ENCODE measurements at regions not wholly inside any gene's neighbourhood (a gene's known extent, or its start where the extent isn't known, plus 50 kb on each side); places are given as distances from the start of the nearest gene placed in this dataset.
"Not testable (repeated sequence)": the region's sequence is repeated elsewhere in the genome, so short reads cannot be mapped to it uniquely, and the experiment has no call there.

DNA sequence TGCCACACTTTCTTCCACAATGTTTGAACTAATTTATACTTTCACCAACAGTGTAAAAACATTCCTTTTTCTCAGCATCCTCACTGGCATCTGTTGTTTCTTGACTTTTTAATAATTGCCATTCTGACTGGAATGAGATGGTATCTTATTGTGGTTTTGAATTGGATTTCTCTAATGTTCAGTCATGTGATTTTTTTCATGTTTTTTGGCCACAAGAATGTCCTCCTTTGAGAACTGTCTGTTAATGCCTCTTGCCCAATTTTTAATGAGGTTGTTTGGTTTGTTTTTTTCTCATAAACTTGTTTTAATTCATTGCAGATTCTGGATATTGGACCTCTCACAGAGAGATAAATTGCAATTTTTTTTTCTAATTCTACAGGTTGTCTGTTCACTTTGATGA is 1195.2 kb downstream of the TECRL start:
- no peaks in the 10 kb centered on the region for H3K36me3 ChIP-seq
- H3K4me3 ChIP-seq, result no peak overlapping the region
- no peak for DNase-seq
- no peak overlapping the region for H3K27ac ChIP-seq
- TF ChIP-seq, protein P1, sequence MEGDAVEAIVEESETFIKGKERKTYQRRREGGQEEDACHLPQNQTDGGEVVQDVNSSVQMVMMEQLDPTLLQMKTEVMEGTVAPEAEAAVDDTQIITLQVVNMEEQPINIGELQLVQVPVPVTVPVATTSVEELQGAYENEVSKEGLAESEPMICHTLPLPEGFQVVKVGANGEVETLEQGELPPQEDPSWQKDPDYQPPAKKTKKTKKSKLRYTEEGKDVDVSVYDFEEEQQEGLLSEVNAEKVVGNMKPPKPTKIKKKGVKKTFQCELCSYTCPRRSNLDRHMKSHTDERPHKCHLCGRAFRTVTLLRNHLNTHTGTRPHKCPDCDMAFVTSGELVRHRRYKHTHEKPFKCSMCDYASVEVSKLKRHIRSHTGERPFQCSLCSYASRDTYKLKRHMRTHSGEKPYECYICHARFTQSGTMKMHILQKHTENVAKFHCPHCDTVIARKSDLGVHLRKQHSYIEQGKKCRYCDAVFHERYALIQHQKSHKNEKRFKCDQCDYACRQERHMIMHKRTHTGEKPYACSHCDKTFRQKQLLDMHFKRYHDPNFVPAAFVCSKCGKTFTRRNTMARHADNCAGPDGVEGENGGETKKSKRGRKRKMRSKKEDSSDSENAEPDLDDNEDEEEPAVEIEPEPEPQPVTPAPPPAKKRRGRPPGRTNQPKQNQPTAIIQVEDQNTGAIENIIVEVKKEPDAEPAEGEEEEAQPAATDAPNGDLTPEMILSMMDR (IDR thresholded peaks at IDR 0.05), result no peak
- no peak for TF ChIP-seq POLR2A (IDR thresholded peaks at IDR 0.05)
- no peaks in the 10 kb centered on the region for H3K4me1 ChIP-seq
- no peaks in the 10 kb centered on the region for H3K27me3 ChIP-seq
- intact Hi-C loops (cut with DNase I), result no loop called here
- no peaks in the 10 kb centered on the region for H3K9me3 ChIP-seq

- Histone ChIP-seq H3K4me3 (no peak overlapping the region), H3K4me1 (no peaks in the 10 kb centered on the region), H3K36me3 (no peaks in the 10 kb centered on the region), H3K9me3 (no peaks in the 10 kb centered on the region), H3K27ac (no peak overlapping the region), H3K27me3 (no peaks in the 10 kb centered on the region)
- TF ChIP-seq POLR2A (IDR thresholded peaks at IDR 0.05), result no peak
- TF ChIP-seq, protein P1 (IDR thresholded peaks at IDR 0.05), result no peak
- intact Hi-C loops (cut with DNase I), result no loop called here
- 33 to 55% methylated on average over 2 of the region's 2 CpGs for WGBS, 2 donors
- no peak for DNase-seq
These were observed 1197.3 kb downstream of the TECRL start for GRCh38 chr4:63211776-63212479.

DNA sequence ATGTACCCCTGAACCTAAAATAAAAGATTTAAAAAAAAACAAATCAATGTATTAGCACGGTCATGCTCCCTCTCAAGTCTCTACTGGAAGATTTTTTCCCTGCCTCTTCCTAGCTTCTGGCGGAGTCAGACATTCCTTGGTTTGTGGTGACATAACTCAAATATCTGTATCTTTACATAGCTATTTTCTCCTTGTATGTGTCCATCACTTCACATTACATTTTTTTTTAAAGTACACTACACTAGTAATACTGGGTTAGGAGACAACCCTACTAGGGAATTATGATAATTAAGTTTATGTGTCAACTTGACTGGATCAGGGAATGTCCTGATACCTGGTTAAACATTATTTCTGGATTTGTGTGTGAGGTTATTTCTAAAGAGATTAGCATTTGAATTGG is 1197.9 kb downstream of the TECRL start:
- TF ChIP-seq, protein P1 (IDR thresholded peaks at IDR 0.05), result no peak
- TF ChIP-seq POLR2A (IDR thresholded peaks at IDR 0.05), result no peak
- H3K27me3 ChIP-seq, result no peaks in the 10 kb centered on the region
- WGBS, 2 donors, result 66 to 68% methylated on average over 2 of the region's 2 CpGs

GRCh38 chr4:63193029-63193428 is 1216.2 kb downstream of the TECRL start:
- DNase-seq; H3K27ac ChIP-seq; H3K4me3 ChIP-seq; H3K36me3 ChIP-seq; H3K4me1 ChIP-seq; intact Hi-C loops (cut with DNase I); H3K27me3 ChIP-seq; H3K9me3 ChIP-seq: not testable (repeated sequence)
- 85 to 96% methylated on average over 3 of the region's 3 CpGs for WGBS, 2 donors

More for the DNA sequence above, 1197.9 kb downstream of the TECRL start:
- Histone ChIP-seq H3K4me3 (no peak overlapping the region), H3K9me3 (no peaks in the 10 kb centered on the region), H3K27ac (no peak overlapping the region), H3K4me1 (no peaks in the 10 kb centered on the region), H3K36me3 (no peaks in the 10 kb centered on the region)
- no peak for DNase-seq
- intact Hi-C loops (cut with DNase I), result no loop called here

DNA sequence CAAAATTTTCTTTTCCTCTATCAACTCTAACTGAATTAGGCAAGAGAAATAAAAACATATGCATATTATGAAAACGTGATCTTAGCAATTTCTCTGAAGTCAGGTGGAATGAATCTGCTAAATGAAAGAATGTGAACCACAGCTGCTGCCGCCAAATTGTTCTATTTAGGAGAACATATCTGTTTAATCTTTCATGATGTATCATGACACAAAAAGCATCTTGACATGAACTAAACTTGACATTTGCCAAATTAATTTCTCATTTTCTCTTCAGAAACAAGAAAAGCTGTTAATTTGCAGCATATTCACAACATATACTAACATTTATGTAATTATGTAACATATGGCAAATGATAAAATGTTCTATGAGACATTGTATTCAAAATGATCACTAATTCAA is 1237.9 kb downstream of the TECRL start:
- 50 to 60% methylated on average over 2 of the region's 2 CpGs for WGBS, 2 donors
- Histone ChIP-seq H3K4me1 (no peaks in the 10 kb centered on the region), H3K36me3 (no peaks in the 10 kb centered on the region), H3K9me3 (no peaks in the 10 kb centered on the region), H3K27me3 (no peaks in the 10 kb centered on the region), H3K4me3 (no peak overlapping the region), H3K27ac (no peak overlapping the region)
- DNase-seq, result no peak
- TF ChIP-seq, protein P1 (IDR thresholded peaks at IDR 0.05), result no peak
- TF ChIP-seq POLR2A (IDR thresholded peaks at IDR 0.05), result no peak
- intact Hi-C loops (cut with DNase I), result no loop called here

DNA sequence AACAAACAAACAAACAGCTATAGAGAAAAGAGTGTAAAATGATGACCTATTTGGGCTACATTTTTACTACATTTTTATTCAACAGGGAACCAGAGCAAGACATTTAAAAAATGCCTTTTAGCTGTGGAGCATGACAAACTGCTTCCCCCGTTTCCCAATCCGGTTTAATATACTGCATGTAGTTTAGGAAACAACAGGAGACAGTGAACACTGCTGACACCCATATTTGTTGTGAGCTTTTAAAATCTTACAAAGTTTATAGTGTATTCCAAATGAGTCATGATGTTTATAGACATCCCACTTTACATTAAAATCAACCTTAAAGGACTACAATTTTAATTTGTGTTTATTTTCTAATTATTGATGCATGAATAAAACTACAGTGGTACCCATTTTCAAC is 1238.3 kb downstream of the TECRL start:
- 74 to 79% methylated on average over 2 of the region's 2 CpGs for whole genome bisulfite sequencing, 2 donors

More for the DNA sequence above, 1238.3 kb downstream of the TECRL start:
- TF ChIP-seq, protein P1 (IDR thresholded peaks at IDR 0.05), result no peak
- no peak for TF ChIP-seq POLR2A (IDR thresholded peaks at IDR 0.05)
- Histone ChIP-seq H3K4me1 (no peaks in the 10 kb centered on the region), H3K27me3 (no peaks in the 10 kb centered on the region), H3K36me3 (no peaks in the 10 kb centered on the region), H3K4me3 (no peak overlapping the region), H3K9me3 (no peaks in the 10 kb centered on the region), H3K27ac (no peak overlapping the region)
- DNase-seq, result no peak
- intact Hi-C loops (cut with DNase I), result no loop called here

All from esophagus squamous epithelium (tissue), 5 donors.